ENCODE measurements at regions not wholly inside any gene's neighbourhood (a gene's known extent, or its start where the extent isn't known, plus 50 kb on each side); places are given as distances from the start of the nearest gene placed in this dataset.

- TF ChIP-seq CTCF (IDR thresholded peaks at IDR 0.05) (no peak), POLR2A (IDR thresholded peaks at IDR 0.05) (no peak)
Observed at GRCh38 chr4:124450851-124451250, 261.7 kb downstream of the ANKRD50 start.
